GM12892 (cell line): ENCODE measurements at regions not wholly inside any gene's neighbourhood (a gene's known extent, or its start where the extent isn't known, plus 50 kb on each side); places are given as distances from the start of the nearest gene placed in this dataset.

Experiments used
- DNase-seq: peaks from one replicate; pipeline ENCODE4 v3.0.0; 2011; ENCODE audit not compliant: insufficient read length
- FAIRE-seq: peaks from 2 replicates; lab custom pipeline; 2011; peaks lifted over from hg19 to GRCh38; lab: Jason Lieb, UNC
- POLR2A ChIP-seq: IDR thresholded peaks from 2 replicates; pipeline ENCODE4 v1.6.1; 2011; ENCODE audit warnings: low read depth, low read length, control low read depth
- POLR2AphosphoS5 ChIP-seq: IDR thresholded peaks from 2 replicates; pipeline ENCODE4 v1.6.1; 2011; ENCODE audit warnings: low read depth, low read length, control low read depth
- TAF1 ChIP-seq: IDR thresholded peaks from 2 replicates; pipeline ENCODE4 v1.6.1; 2011; ENCODE audit warnings: low read depth, mild to moderate bottlenecking, control low read depth, low read length, borderline replicate concordance

- TF ChIP-seq POLR2AphosphoS5 (no peak), POLR2A (no peak), TAF1 (no peak)
- FAIRE-seq (no peak), DNase-seq (no peak)
Measured at GRCh38 chr2:16014802-16015201, 74.5 kb downstream of the MYCN start.

GRCh38 chr2:16014041-16014787 is 73.9 kb downstream of the MYCN start:
- TF ChIP-seq TAF1, result no peak
- no peak for DNase-seq
- no peak for FAIRE-seq

- DNase-seq, result no peak
- no peak for FAIRE-seq
- TF ChIP-seq POLR2A, result no peak
- TF ChIP-seq TAF1, result no peak
- no peak for TF ChIP-seq POLR2AphosphoS5
Measured at GRCh38 chr2:16013359-16013911, 73.1 kb downstream of the MYCN start.

- DNase-seq, result no peak
- TF ChIP-seq POLR2AphosphoS5 (no peak), POLR2A (no peak), TAF1 (no peak)
- no peak for FAIRE-seq
Measured at GRCh38 chr2:16012626-16013358, 72.4 kb downstream of the MYCN start.

- no peak for TF ChIP-seq POLR2A
- no peak for TF ChIP-seq TAF1
- TF ChIP-seq POLR2AphosphoS5, result no peak
- DNase-seq, result no peak
- no peak for FAIRE-seq
Measured at GRCh38 chr2:16012029-16012596, 71.8 kb downstream of the MYCN start.

- DNase-seq (no peak), FAIRE-seq (no peak)
- TF ChIP-seq TAF1 (no peak), POLR2AphosphoS5 (no peak), POLR2A (no peak)
Measured at GRCh38 chr2:16011621-16011960, 71.2 kb downstream of the MYCN start.

- no peak for TF ChIP-seq POLR2AphosphoS5
- TF ChIP-seq POLR2A, result no peak
- no peak for TF ChIP-seq TAF1
- DNase-seq, result no peak
- no peak for FAIRE-seq
Measured at GRCh38 chr2:16010951-16011620, 70.7 kb downstream of the MYCN start.

GRCh38 chr2:16010011-16010410 is 69.7 kb downstream of the MYCN start:
- TF ChIP-seq TAF1 (no peak), POLR2AphosphoS5 (no peak), POLR2A (no peak)
- no peak for DNase-seq
- no peak for FAIRE-seq

- no peak for DNase-seq
- FAIRE-seq, result no peak
Measured at GRCh38 chr2:16009560-16009959, 69.2 kb downstream of the MYCN start.

GRCh38 chr2:16008856-16009255 is 68.5 kb downstream of the MYCN start:
- TF ChIP-seq POLR2AphosphoS5 (no peak), POLR2A (no peak), TAF1 (no peak)
- FAIRE-seq (no peak), DNase-seq (no peak)

More at GRCh38 chr2:16009560-16009959, 69.2 kb downstream of the MYCN start:
- no peak for TF ChIP-seq POLR2A
- no peak for TF ChIP-seq TAF1
- no peak for TF ChIP-seq POLR2AphosphoS5

GRCh38 chr2:16008331-16008850 is 68.0 kb downstream of the MYCN start:
- DNase-seq (no peak), FAIRE-seq (no peak)
- TF ChIP-seq POLR2A, result no peak
- no peak for TF ChIP-seq TAF1
- TF ChIP-seq POLR2AphosphoS5, result no peak

GRCh38 chr2:16007167-16007934 is 67.0 kb downstream of the MYCN start:
- DNase-seq (no peak), FAIRE-seq (no peak)
- no peak for TF ChIP-seq TAF1
- no peak for TF ChIP-seq POLR2AphosphoS5
- no peak for TF ChIP-seq POLR2A
